Activated naive CD4-positive, alpha-beta T cell treated with anti-CD3 and anti-CD28 coated beads, Interleukin-2, amount 50 U/mL, for 24 hours (primary cell): ENCODE measurements at regions not wholly inside any gene's neighbourhood (a gene's known extent, or its start where the extent isn't known, plus 50 kb on each side); places are given as distances from the start of the nearest gene placed in this dataset.
"Not testable (repeated sequence)": the region's sequence is repeated elsewhere in the genome, so short reads cannot be mapped to it uniquely, and the experiment has no call there.

Experiments used
- H3K27ac Mint-ChIP-seq: one replicate; pipeline ENCODE4 v1.8.0; 2021; ENCODE audit warnings: mild to moderate bottlenecking, mixed read lengths
- H3K27me3 Mint-ChIP-seq: one replicate; pipeline ENCODE4 v1.8.0; 2021; ENCODE audit warnings: mixed read lengths
- H3K36me3 Mint-ChIP-seq: one replicate; pipeline ENCODE4 v1.8.0; 2021; ENCODE audit warnings: mixed read lengths
- H3K4me1 Mint-ChIP-seq: one replicate; pipeline ENCODE4 v1.8.0; 2021; ENCODE audit warnings: mixed read lengths
- H3K4me3 Mint-ChIP-seq: one replicate; pipeline ENCODE4 v1.8.0; 2021; ENCODE audit warnings: mild to moderate bottlenecking, mixed read lengths
- H3K9me3 Mint-ChIP-seq: one replicate; pipeline ENCODE4 v1.8.0; 2021; ENCODE audit warnings: mixed read lengths

GRCh38 chr4:13722649-13723048 lies 95.1 kb upstream of the BOD1L1 start:
- H3K36me3 Mint-ChIP-seq = no peaks in the 10 kb centered on the region
- no peak overlapping the region for H3K27ac Mint-ChIP-seq
- no peak overlapping the region for H3K4me3 Mint-ChIP-seq
- H3K27me3 Mint-ChIP-seq = peaks cover 1% of the 10 kb centered on the region
- no peaks in the 10 kb centered on the region for H3K4me1 Mint-ChIP-seq
- H3K9me3 Mint-ChIP-seq = no peaks in the 10 kb centered on the region

- Mint-ChIP-seq H3K4me3 (no peak overlapping the region), H3K27me3 (peaks cover 11% of the 10 kb centered on the region), H3K4me1 (no peaks in the 10 kb centered on the region), H3K36me3 (no peaks in the 10 kb centered on the region), H3K27ac (no peak overlapping the region), H3K9me3 (peaks cover 4% of the 10 kb centered on the region)
These were observed 101.2 kb upstream of the BOD1L1 start for GRCh38 chr4:13728761-13729160.

GRCh38 chr4:13731019-13731418 lies 103.5 kb upstream of the BOD1L1 start:
- no peaks in the 10 kb centered on the region for H3K36me3 Mint-ChIP-seq
- H3K9me3 Mint-ChIP-seq = peaks cover 4% of the 10 kb centered on the region
- H3K27ac Mint-ChIP-seq = no peak overlapping the region
- peaks cover 11% of the 10 kb centered on the region for H3K27me3 Mint-ChIP-seq
- H3K4me3 Mint-ChIP-seq = no peak overlapping the region
- H3K4me1 Mint-ChIP-seq = no peaks in the 10 kb centered on the region

GRCh38 chr4:13733817-13734216 lies 106.3 kb upstream of the BOD1L1 start:
- peaks cover 8% of the 10 kb centered on the region for H3K27me3 Mint-ChIP-seq
- no peaks in the 10 kb centered on the region for H3K36me3 Mint-ChIP-seq
- H3K4me1 Mint-ChIP-seq = no peaks in the 10 kb centered on the region
- H3K27ac Mint-ChIP-seq = no peak overlapping the region
- H3K9me3 Mint-ChIP-seq = peaks cover 4% of the 10 kb centered on the region
- H3K4me3 Mint-ChIP-seq = no peak overlapping the region

DNA sequence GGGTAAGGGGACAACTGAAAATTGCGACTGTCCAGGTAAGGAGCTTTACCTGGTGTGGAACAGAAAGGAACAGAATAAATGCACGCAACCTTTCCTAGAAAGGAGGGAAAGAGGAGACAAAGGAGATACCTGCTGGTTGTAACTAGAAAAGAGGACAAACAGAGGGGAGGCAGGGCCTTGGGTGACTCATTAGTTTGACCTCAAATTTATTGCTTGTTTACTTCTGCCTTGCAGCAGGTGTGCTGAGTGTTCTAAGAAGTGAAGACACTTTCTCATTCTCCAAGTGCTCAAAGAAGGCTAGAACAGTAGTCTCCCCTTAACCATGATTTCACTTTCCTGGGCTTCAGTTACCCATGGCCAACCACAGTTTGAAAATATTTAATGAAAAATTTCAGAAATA lies 123.1 kb upstream of the BOD1L1 start:
- Mint-ChIP-seq H3K9me3 (no peaks in the 10 kb centered on the region), H3K27ac (no peak overlapping the region), H3K36me3 (no peaks in the 10 kb centered on the region), H3K27me3 (peaks cover 10% of the 10 kb centered on the region), H3K4me1 (no peaks in the 10 kb centered on the region), H3K4me3 (no peak overlapping the region)

DNA sequence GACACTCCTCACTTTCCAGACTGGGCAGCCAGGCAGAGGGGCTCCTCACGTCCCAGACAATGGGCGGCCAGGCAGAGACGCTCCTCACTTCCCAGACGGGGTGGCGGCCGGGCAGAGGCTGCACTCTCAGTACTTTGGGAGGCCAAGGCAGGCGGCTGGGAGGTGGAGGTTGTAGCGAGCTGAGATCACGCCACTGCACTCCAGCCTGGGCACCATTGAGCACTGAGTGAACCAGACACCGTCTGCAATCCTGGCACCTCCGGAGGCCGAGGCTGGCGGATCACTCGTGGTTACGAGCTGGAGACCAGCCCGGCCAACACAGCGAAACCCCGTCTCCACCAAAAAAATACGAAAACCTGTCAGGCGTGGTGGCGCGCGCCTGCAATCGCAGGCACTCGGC lies 134.1 kb upstream of the BOD1L1 start:
- H3K9me3 Mint-ChIP-seq = peaks cover 10% of the 10 kb centered on the region
- H3K36me3 Mint-ChIP-seq, H3K27me3 Mint-ChIP-seq, H3K4me3 Mint-ChIP-seq, H3K27ac Mint-ChIP-seq, H3K4me1 Mint-ChIP-seq: not testable (repeated sequence)

- no peaks in the 10 kb centered on the region for H3K4me1 Mint-ChIP-seq
- H3K27me3 Mint-ChIP-seq = no peaks in the 10 kb centered on the region
- H3K9me3 Mint-ChIP-seq = peaks cover 10% of the 10 kb centered on the region
- H3K36me3 Mint-ChIP-seq = peaks cover 2% of the 10 kb centered on the region
- H3K27ac Mint-ChIP-seq = no peak overlapping the region
- no peak overlapping the region for H3K4me3 Mint-ChIP-seq
These were observed 134.6 kb upstream of the BOD1L1 start for GRCh38 chr4:13762130-13762529.

DNA sequence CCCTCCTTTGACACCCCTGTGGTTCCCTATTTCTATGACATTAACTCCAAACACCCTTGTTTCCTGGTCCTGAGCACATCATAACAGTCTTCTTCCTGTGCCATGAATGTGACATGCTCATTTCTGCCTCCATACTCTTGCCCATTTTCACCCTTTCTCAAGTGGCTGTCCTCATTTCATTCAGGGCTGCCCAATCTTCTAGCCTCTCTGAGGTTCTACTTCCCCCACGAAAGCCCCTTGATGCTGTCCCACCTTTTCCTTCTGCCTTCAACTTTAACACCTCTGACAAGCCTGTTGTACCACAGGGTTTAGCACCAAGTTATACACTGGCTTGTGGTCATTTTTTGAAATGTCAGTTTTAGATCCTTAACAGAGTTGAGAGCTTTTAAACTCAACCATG lies 136.2 kb upstream of the BOD1L1 start:
- Mint-ChIP-seq H3K4me3 (no peak overlapping the region), H3K9me3 (peaks cover 8% of the 10 kb centered on the region), H3K27ac (no peak overlapping the region), H3K4me1 (no peaks in the 10 kb centered on the region), H3K36me3 (peaks cover 2% of the 10 kb centered on the region), H3K27me3 (no peaks in the 10 kb centered on the region)

GRCh38 chr4:13765539-13765938 lies 138.0 kb upstream of the BOD1L1 start:
- Mint-ChIP-seq H3K36me3 (no peaks in the 10 kb centered on the region), H3K27me3 (no peaks in the 10 kb centered on the region), H3K4me3 (no peak overlapping the region), H3K4me1 (no peaks in the 10 kb centered on the region), H3K9me3 (peaks cover 13% of the 10 kb centered on the region), H3K27ac (no peak overlapping the region)

DNA sequence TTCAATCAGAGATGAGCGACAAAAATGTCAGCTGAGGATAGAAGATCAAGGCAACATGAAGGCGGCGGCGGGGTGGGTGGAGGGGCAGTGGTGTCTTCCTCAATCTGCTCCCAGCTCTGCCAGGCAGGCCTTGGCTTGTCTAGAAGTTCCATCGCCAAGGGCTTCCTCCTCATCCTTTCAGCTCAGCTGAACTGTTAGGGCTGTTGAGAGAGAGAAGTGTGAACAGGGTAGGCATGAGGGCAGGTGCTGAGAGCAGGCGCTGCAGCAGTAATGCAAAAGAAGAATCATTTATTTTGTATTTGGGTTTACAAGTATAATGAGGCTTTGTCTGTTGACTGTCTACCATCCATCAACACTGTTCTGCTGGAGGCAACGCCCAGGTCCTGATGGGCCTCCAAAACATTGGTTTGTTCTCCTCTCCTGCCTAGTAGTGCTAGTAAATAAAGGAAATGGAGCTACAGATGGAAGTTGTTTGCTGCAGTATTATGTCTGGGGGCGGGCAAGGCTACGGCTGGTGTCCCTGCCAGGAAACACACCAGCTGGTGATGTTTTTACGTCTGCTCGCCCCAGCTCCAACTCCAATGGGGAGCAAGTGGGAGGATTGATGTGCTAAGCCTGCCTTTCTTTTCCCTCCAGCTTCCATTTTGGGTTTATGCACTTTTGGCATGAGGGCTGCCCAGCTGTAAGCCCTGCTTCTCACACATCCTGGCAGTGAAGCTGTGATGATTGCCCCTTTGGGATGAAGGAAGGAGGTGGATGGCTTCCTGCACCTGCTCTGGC lies 139.4 kb upstream of the BOD1L1 start:
- Mint-ChIP-seq H3K36me3 (no peaks in the 10 kb centered on the region), H3K27me3 (no peaks in the 10 kb centered on the region), H3K27ac (no peak overlapping the region), H3K4me3 (no peak overlapping the region), H3K4me1 (no peaks in the 10 kb centered on the region), H3K9me3 (peaks cover 20% of the 10 kb centered on the region)

DNA sequence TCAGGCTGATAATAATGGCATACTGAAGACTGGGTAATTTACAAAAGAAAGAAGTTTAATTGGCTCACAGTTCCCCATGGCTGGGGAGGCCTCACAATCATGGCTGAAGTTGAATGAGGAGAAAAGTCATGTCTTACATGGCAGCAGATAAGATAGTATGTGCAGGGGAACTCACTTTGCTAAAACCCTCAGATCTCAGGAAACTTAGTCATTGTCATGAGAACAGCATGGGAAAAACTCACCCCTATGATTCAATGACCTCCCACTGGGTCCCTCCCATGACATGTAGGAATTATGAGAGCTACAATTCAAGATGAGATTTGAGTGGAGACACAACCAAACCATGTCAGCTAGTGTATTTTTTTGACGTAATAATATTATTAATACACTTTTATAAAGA lies 149.8 kb upstream of the BOD1L1 start:
- H3K4me1 Mint-ChIP-seq = no peaks in the 10 kb centered on the region
- H3K9me3 Mint-ChIP-seq = peaks cover 15% of the 10 kb centered on the region
- no peak overlapping the region for H3K27ac Mint-ChIP-seq
- peaks cover 2% of the 10 kb centered on the region for H3K36me3 Mint-ChIP-seq
- peaks cover 5% of the 10 kb centered on the region for H3K27me3 Mint-ChIP-seq
- H3K4me3 Mint-ChIP-seq = no peak overlapping the region

DNA sequence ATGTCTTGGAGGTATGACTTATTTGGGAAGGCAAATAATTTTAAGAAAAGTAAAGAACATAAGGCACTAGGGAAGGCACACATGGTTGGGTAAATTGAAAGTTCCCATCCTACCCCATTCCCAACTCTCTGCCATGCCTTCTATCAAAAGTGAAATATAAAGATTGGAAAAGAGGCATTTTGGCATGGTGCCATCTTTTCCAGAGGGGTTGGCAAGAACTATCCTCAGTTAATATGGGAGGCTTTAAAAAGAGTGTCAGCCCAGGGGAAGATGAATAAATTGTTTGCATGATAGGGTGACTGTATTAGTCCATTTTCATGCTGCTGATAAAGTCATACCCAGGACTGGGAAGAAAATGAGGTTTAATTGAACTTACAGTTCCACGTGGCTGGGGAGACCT lies 150.8 kb upstream of the BOD1L1 start:
- no peak overlapping the region for H3K27ac Mint-ChIP-seq
- peaks cover 6% of the 10 kb centered on the region for H3K27me3 Mint-ChIP-seq
- H3K4me3 Mint-ChIP-seq = no peak overlapping the region
- H3K36me3 Mint-ChIP-seq = peaks cover 2% of the 10 kb centered on the region
- H3K4me1 Mint-ChIP-seq = no peaks in the 10 kb centered on the region
- peaks cover 15% of the 10 kb centered on the region for H3K9me3 Mint-ChIP-seq

DNA sequence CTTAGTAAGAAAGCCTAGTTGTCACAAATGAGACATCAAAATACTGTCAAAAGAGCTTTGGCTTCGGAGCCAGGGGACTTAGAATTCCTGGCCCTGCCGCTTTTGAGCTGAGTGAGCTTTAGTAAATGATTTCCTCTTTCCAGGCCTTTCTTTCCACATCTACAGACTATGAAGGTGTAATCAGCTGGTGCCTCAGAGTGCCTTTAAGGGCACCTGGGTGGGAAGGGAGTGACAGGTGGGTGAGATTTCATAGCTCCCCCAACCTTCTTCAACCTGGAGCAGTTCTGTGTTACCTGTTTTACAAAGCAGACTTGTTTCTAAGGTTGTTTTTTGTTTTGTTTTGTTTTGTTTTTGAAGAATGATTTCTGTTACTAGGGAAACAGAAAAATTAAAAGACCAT lies 154.7 kb upstream of the BOD1L1 start:
- Mint-ChIP-seq H3K27me3 (peaks cover 3% of the 10 kb centered on the region), H3K9me3 (peaks cover 9% of the 10 kb centered on the region), H3K27ac (no peak overlapping the region), H3K4me3 (no peak overlapping the region), H3K4me1 (no peaks in the 10 kb centered on the region), H3K36me3 (no peaks in the 10 kb centered on the region)

DNA sequence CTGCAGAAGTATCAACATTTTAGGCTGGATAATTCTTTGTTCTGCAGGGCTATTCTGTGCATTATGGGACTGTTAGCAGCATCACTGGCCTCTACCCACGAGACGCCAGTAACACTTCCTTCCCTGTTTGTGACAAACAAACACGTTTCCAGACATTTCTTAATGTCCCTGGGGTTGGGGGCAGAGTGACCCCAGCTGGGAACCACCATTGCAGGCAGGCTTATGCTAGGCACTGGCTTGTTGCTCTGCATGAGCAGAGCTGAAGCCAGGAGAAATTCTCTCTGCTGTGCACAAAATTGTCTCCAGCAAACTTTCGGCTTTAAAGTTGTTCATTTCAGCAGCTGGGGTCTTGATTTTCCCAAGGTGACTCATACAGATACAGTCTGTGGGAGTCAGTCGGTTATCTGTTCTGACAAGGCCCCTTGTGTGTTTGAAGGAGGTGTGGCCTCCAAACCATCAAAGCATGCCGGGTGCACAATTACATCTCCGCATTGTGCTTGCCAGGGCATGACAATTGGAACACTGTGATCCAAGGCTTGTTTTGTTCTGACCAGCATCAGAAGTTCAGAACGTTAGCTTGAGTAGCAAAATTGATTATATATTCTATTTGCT lies 156.4 kb upstream of the BOD1L1 start:
- Mint-ChIP-seq H3K36me3 (no peaks in the 10 kb centered on the region), H3K9me3 (no peaks in the 10 kb centered on the region), H3K27me3 (peaks cover 3% of the 10 kb centered on the region), H3K4me3 (no peak overlapping the region), H3K27ac (no peak overlapping the region), H3K4me1 (no peaks in the 10 kb centered on the region)

GRCh38 chr4:13793020-13793710 lies 165.6 kb upstream of the BOD1L1 start:
- H3K9me3 Mint-ChIP-seq = peaks cover 15% of the 10 kb centered on the region
- no peak overlapping the region for H3K4me3 Mint-ChIP-seq
- no peak overlapping the region for H3K27ac Mint-ChIP-seq
- H3K4me1 Mint-ChIP-seq = no peaks in the 10 kb centered on the region
- peaks cover 15% of the 10 kb centered on the region for H3K27me3 Mint-ChIP-seq
- no peaks in the 10 kb centered on the region for H3K36me3 Mint-ChIP-seq

GRCh38 chr4:13794819-13795565 lies 167.5 kb upstream of the BOD1L1 start:
- Mint-ChIP-seq H3K27ac (no peak overlapping the region), H3K27me3 (peaks cover 15% of the 10 kb centered on the region), H3K9me3 (peaks cover 15% of the 10 kb centered on the region), H3K36me3 (no peaks in the 10 kb centered on the region), H3K4me3 (no peak overlapping the region), H3K4me1 (no peaks in the 10 kb centered on the region)
